ENCODE measurements at regions not wholly inside any gene's neighbourhood (a gene's known extent, or its start where the extent isn't known, plus 50 kb on each side); places are given as distances from the start of the nearest gene placed in this dataset.

DNA sequence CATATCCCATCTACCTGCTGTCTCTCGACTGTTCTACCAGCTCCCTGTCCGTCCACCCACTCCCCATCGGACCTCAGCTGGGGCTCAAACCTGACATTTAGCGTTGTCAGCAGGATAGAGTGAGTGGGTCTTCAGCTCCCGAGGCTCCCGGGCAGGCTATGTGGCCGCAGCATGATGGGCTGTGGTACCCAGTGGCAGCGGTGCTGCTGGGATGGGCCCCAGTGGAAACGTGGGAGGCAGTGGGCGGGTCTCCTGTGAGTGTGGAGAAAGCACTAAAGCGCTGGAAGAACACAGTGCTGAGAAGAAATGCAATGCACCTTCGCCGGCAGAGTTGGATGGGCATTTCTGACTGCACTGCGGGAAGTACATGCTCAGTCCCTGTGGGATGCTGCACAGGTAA is 204.8 kb upstream of the SYT4 start:
- no peak for DNase-seq (ENCODE audit: low read depth)

DNA sequence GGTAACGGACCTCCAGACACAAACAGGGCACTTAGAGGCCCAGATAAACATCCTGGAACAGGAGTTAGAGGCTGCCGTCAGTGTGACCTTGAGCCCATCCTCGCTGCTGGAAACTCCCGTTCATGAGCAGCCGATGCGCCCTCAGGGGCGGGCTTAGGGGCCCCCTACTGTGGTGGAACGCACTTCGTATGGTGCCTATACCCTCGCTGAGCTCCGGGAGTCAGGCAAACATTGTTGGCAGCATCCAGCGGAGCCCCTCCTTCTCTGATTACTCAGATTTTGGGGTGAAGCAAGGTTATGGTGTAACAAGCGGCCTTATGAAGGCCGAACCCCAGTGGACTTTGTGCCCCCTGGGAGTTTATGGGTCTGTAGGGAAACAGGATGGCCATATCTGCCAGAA is 205.3 kb upstream of the SYT4 start:
- no peak for DNase-seq (ENCODE audit: low read depth)

DNA sequence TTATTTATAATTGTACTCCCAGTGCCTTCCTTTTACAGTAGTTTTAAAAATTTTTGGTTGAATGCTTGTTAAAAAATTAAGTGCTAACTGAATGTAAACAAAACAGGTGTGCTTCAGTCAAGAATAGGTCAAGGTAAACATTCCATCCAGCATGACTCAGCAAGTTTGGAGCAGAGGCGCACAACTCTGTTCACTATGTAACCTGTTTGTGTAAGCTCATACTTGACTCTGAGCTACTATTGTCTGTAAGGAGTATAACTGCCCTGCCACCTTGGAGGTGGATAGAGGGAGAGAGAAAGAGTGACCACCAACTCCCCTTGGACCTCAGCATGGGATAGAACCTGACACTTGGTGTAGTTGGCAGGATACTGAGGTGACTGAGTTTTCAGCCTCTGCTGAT is 207.4 kb upstream of the SYT4 start:
- DNase-seq (ENCODE audit: low read depth): no peak

DNA sequence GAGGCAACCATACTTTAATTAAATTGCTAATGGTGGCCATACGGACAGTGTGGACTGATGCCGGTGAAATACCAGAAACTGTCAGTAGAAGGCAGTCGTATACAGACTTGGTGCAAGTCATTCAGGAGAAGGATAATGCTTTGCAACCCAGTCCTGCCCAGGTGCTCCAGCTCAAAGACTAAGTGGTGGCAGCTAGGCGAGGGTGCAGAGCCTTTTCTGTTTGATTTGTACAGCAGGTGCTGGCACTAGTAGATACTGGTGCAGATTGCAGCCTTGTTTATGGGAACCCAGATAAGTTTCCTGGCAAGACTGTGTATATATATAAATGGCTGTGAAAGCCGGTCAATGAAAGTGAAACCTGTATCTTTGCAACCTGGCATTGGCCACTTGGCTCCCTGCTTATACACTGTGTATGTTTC is 208.3 kb upstream of the SYT4 start:
- no peak for DNase-seq (ENCODE audit: low read depth)

DNA sequence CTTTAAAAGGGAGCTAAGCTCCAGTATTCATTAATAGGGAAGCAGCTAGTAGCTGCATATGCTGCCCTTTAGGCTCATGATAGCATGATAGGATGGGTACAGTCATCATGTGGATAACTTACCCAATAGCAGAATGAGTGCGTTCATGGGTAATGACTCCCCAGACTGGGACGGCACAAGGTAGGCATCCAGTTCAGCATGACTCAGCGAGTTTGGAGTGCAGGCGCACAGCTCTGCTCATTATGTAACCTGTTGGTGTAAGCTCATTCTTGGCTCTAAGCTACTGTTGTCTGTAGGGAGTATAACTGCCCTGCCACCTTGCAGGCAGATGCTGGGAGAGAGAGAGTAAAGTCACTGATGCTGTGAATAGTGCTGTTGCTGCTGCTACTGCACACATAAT is 209.2 kb upstream of the SYT4 start:
- no peak for DNase-seq (ENCODE audit: low read depth)

DNA sequence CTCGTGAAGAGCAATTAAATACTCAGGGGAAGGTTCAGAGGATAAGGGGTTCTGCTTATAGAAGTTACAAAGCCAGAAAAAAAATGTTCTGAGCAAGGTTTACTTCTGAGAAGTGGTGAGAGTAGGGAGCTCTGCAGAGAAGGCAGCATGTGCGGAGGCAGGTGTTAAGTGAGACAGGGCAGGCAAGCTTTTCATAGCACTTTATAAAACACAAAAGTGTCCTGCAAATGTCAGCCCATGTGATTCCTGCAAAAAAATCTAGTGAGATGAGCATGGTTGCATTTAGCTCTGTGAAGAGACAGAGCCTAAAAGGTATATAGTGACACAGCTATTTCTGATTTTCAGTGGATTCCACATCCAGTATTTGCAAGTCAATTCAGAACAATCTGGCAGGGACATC is 223.8 kb upstream of the SYT4 start:
- no peak for DNase-seq (ENCODE audit: low read depth)

DNA sequence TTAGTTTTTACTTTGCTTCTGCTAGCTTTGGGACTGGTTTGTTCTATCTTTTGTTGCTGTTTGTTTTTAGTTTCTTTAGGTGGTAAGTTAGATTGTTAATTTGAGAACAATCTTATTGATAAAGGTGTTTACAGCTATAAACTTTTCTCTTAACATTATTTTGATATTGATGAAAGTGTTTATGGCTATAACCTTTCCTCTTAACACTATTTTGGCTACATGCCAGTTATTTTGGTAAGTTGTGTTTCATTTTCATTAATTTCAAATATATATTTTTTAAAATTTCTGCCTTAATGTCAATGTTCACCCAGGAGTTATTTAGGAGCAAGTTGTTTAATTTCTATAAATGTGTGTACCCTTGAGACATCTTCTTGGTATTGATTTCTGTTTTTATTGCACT is 229.6 kb upstream of the SYT4 start:
- DNase-seq (ENCODE audit: low read depth): no peak

DNA sequence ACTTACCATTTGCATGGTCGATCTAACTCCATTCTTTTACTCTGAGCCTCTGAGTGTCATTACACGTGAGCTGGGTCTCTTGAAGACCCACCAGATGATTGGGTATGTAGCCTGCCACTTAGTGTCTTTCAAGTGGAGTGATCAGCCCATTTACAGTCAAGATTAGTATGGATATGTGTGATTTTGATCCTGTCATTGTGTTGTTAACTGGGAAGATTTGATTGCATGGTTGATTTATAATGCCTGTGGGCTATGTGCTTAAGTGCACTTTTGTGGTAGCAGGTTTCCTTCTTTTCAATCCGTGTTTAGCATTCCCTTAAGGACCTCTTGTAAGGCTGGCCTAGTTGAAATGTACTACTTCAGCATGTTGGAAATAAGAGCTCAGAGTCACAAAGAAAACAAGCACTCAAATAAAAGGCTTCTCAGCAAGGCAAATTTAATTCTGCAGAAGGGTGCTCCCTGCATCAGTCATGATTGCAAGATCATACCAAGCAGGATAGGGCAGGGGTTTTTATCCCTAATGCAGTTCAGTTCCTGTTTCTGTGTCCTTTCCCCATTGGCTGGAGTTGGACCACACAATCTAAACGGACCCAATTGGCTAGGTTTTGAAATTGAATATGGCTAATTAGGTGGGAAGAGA is 230.7 kb upstream of the SYT4 start:
- no peak for DNase-seq (ENCODE audit: low read depth)

DNA sequence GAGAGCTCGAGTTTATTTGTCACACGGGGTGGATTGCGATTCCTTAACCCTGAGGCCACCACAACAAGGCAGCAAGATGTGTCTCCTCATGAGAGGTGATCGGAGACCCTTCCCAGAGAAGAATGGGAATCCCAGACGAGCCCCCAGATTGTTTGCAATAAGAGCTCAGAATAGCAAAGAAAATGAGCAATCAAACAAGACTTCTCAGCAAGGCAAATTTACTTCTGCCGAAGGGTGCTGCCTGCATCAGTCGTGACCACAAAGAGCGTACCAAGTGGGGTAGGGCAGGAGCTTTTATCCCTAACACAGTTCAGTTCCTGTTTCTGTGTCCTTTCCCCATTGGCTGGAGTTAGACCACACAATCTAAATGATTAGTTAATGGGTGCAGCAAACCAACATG is 237.5 kb upstream of the SYT4 start:
- no peak for DNase-seq (ENCODE audit: low read depth)

DNA sequence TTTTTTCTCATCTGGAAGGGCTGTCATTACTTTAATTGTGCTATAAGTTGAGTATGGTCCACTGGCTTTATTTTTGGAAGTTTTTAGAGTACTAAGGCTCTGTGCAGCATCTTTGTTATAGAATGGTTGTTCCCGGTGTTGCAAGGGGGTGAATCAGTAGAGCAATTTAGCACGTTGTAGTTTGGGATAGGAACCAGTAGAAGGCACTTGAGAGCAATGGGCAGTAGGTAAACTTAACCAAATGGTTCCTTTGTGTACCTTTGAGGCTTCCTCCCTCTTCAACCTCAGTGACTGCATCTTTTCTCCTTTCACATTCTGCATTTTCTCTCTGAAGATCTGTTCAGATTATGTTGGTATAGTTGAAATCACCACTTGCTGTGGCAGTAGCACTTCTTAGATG is 238.2 kb upstream of the SYT4 start:
- no peak for DNase-seq (ENCODE audit: low read depth)

DNA sequence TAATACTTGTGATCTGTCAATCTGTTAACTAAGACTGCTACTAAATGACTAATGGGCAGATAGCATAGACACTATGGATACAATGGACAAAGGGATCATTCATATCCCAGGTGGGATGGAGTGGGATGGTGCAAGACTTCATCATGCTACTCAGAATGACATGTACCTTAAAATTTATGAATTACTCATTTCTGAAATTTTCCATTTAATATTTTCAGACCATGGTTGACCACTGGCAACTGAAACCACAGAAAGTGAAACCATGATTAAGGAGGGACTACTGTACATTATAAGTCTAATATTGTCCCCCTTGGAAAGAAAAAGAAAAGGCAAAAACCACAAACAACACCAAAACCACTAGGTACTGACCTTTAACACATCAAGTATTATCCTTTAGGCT is 247.0 kb upstream of the SYT4 start:
- no peak for DNase-seq (ENCODE audit: low read depth)

DNA sequence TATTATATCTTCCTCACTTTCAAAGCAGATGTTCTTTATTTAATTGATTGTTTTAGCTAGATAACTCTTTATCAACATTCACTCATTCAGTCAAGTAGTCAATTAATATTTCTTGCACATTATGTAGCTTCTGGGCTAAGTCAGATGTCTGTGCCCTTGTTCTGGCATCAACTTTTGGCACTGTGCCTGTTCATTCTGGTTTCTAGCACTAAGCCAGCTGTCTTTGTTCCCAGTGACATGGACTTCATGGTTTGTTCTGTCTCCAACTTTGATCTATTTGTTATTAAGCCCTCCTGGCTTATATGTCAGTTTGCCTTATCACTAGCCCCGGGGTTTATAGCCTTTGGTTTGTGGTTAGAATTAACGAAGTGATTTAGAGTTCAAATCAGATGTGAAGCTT is 247.9 kb upstream of the SYT4 start:
- peak; percentile 2 for DNase-seq (ENCODE audit: low read depth)

DNA sequence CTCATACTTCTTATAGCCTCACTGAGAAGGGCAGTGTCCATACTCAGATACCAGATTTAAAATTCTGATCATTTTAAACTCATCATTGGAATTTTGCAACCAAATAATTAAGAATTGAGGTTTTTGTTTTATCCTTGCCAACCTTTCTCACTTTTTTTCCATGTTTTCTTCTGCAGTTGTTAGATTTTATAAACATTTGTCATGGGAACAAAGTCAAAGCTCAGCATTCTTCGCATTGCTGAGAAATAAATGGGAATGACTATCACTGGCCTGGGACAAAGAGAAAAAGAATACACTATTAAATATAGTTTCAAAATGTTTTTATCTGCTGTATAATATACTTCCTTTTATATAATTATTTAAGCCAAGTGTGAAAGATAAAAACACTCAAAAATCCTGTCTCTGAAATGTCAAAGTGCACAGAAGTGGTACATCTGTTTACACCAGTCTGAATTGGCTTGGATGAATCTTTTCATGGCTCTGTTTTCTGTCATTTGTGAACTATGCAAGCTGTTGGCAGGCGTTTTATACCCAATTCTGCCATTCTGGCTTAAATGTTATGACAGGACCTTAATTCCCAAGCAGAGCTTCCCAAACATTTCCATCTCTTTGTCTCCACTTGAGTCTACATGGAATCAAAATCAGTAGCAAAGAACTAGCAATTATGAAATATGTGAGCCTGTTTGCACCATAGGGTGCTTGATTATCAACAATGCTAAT is 249.3 kb upstream of the SYT4 start:
- DNase-seq (ENCODE audit: low read depth): peak; percentile 15

DNA sequence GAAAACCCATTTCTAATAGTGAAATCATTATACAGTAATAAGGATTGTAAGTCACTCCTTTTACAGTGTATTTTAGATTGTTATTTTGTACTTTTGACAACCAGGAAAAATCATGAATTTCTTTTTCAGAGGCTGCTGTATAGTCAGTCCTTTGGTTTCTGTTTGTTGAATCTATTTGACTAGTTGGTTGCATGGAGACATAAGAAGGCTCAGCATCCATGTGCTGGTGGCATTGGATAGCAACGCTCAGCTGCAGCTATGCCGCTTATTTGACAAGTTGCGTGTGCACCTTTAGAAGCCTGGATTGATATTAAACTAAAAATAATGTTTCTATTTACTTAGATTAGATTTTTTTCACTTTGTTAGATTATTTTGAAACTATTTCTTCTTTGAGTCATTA is 254.1 kb upstream of the SYT4 start:
- no peak for DNase-seq (ENCODE audit: low read depth)

DNA sequence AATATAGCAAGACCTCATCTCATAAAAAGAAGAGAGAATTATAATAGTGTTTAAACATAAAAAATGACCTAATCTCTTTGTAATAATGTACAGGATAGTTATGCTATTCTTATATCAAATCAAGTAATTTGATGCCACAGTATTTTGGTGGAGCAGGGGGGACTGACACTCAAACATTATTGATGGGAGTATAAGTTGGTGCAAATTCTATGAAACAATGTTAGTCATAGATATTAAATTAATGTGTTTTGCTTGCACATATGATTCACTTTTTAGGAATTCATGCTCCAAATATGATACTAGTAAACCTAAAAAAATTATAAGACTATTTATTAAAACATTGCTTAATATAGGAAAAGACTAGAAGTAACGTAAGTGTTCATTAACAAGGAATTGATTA is 256.1 kb upstream of the SYT4 start:
- no peak for DNase-seq (ENCODE audit: low read depth)

DNA sequence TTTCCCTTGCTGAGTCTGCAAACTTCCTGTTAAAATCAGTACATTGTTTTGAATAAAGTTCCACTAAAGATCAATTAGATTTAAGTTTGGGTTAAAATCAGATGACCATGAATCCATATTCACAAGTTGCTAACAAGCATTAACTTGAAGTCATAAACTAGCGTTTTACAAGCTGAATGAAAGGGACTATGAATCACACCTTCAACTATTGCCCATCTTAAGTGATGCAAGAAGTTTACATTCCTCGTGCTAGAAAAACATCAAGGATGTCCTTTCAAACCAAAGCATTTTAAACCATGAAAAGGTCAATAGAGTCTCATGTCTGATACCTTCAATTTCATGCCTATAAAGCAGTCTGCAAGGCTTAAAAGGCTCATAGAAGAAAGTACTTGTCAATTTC is 257.2 kb upstream of the SYT4 start:
- DNase-seq (ENCODE audit: low read depth): peak; percentile 49

DNA sequence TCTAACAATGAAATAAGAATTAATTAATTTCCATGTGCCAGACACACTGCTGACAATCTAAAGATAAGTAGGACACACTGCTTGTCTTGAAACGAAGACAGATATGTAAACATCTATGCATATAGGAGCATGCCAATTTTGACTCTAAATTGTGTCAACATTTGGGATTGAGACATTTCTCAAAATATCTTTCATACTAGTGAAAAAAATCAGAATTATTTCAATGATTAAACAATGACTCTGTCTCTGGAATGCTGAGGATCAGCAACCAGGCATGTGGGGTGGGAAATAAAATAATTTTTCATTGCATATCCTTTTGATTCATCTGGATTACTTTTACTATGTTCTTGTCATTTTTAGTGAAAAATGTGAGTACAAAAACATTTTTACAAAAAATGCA is 262.6 kb upstream of the SYT4 start:
- DNase-seq (ENCODE audit: low read depth): no peak

DNA sequence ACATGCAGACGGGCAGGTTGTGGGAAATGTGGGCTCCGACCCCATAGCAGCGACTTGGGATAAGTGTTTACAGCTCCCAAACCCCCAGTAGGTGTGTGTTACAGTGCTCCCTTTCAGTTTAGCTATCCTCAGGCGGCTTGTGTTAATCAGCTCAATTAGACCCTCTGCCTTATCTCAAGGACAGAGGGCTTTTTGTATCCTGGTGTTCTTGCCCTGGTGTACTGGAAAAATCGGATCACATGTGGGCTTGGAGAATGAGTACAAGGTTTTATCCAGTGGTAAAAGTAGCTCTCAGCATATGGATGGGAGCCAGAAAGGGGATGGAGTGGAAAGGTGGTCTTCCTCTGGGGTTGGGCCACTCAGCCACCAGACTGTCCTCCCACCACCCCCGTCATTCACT is 264.7 kb upstream of the SYT4 start:
- no peak for DNase-seq (ENCODE audit: low read depth)

DNA sequence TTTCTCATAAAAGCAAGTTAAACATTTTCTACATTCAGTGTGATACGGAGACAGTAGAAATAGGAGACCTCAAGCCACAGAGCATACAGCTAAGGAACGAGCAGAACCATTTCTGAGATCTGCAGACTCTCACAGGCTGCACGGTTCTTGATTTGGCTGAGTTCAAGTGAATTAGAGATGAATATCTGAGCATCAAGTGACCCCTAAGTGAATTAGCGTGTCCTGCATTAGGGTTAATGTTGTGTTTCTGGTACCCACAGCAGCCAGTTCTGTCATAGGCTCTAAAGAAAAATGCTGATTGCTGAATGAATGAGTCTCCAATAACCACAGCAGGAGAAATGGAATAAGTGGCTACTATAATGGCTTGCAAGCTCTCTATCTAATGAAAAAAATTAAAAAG is 265.9 kb upstream of the SYT4 start:
- DNase-seq (ENCODE audit: low read depth): no peak

DNA sequence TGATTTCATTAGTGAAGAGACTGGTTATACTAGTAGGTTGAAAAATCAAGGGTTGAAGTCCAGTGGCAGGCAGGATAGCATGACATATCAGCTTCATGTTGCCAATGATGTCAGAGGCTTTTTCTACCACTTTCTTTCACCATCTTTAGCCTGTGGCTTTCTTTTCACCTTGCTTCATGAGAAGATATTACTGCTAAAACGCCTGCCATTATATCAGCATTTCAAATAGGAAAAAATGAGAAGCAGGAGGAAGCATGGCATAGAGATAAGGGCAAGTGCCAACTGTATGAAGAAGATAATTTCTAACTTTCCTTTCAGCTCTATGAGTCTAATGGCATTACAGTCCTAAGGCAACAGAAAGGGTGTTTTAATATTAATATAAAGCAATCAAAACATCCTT is 270.2 kb upstream of the SYT4 start:
- no peak for DNase-seq (ENCODE audit: low read depth)

DNA sequence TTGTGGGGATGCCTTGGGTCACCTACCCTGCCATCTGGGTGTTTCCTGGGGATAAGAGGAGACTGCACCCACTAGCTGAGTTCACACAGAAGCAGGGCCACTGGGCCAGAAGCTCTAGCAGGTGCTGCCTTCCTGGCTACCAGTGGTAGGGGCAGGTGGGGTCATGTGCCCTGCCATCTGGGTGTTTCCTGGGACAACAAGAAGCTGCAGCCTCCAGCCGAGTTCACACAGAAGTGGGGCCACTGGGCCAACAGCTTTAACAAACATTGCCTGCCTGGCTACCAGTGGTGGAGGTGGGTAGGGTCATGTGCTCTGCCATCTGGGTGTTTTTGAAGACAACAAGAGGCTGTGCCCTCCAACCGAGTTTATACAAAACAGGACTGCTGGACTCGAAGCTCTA is 282.2 kb upstream of the SYT4 start:
- DNase-seq (ENCODE audit: low read depth): no peak

DNA sequence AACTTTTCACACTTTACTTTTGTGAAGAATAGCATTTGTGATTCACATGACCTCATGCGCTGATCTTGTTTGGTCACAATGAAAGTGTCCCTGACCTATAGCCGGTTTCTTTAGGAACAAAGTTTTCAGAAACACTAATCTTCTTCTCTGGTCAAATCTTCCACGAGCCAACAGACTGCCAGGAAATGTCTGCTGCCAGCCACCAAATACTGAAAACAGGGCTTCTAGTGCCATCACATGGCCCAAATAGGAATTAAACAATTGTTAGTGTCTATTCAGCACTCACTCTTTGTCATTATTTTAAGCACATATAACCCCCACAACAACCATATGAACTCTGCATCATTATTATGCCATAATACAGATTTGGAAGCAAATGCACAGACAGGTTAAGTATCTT is 286.5 kb upstream of the SYT4 start:
- DNase-seq (ENCODE audit: low read depth): peak; percentile 49

DNA sequence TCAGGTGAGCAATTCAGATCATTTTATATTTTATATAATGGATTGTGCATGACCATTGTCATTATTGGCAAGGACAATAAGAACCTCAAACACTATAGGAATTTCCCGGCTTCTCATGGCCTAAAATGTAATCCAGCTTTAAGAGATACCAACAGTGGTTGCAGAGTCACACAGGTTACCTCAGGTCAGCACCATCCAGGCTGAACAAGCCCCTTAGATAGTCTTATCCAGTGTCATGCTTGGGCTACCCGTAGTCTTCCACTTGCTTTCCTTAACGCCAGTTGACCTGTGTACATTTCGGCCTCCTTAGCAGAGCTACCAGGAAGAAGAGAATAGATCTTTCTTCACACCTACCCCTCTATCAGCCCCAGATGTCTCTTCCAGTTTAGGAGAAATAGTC is 293.3 kb upstream of the SYT4 start:
- DNase-seq (ENCODE audit: low read depth): no peak

DNA sequence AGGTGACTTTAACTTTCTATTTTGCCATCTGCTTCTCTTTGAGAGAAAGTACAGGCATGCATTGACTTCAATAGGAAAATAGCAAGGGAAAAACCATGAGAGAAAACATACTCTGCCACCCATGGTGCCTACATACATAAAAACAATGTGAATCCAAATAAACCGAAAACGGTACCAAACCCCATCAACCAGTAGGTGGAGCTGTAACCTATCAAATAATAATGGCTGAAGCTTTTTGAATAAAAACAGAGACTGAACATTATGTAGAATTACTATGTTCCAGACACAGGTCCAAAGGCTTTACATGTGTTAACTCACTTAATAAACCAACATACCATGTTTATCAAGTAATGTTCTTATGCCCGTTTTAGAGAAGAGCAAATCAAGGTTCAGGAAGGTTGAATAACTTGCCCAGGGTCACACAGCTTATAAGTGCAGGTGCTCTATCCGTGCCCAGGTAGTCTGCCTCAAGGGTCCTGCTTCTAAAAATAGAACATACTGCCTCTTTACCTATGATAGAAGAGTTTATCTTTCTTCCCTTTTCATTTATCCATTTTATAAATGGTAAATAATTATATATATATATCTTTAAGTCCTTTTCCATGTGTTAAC is 293.9 kb upstream of the SYT4 start:
- DNase-seq (ENCODE audit: low read depth): peak; percentile 53

All from renal cortical epithelial cell (primary cell).